Uterus (tissue), 2 donors: ENCODE measurements at regions not wholly inside any gene's neighbourhood (a gene's known extent, or its start where the extent isn't known, plus 50 kb on each side); places are given as distances from the start of the nearest gene placed in this dataset.
A peak's percentile ranks its signal among the peaks of the same experiment; 100 is the strongest.

Experiments
- CTCF ChIP-seq, 4 experiments: fragments of 200-600 bp in 2 of 4; fragments of 450-650 bp in 2 of 4; sonication (generic) in 2 of 4; IDR thresholded peaks; one replicate each; pipeline ENCODE4 v1.5.1; 2016 to 2019; ENCODE audit warnings: antibody characterized with exemption in 4 of 4, mild to moderate bottlenecking in 2 of 4, moderate library complexity in 1 of 4
- POLR2A ChIP-seq, 2 donors: fragments of 450-650 bp; IDR thresholded peaks; one replicate each; pipeline ENCODE4 v1.6.1; 2016; ENCODE audit warnings: antibody characterized with exemption in 2 of 2, mild to moderate bottlenecking in 1 of 2, moderate library complexity in 1 of 2

GRCh38 chr3:81302045-81302444 is 459.4 kb downstream of the GBE1 start:
- peak in 3 of 4 experiments; percentile 28 to 35 (median 29) for TF ChIP-seq CTCF (IDR thresholded peaks at IDR 0.05)
- TF ChIP-seq POLR2A (IDR thresholded peaks at IDR 0.05), result no peak
